ENCODE measurements at regions not wholly inside any gene's neighbourhood (a gene's known extent, or its start where the extent isn't known, plus 50 kb on each side); places are given as distances from the start of the nearest gene placed in this dataset.

- Histone ChIP-seq H3K4me1 (no peaks in the 10 kb centered on the region), H3K4me3 (no peak overlapping the region), H3K9me3 (no peaks in the 10 kb centered on the region), H3K36me3 (no peaks in the 10 kb centered on the region), H3K27ac (no peak overlapping the region), H3K27me3 (no peaks in the 10 kb centered on the region)
- no peak for TF ChIP-seq POLR2AphosphoS5 (IDR thresholded peaks at IDR 0.05)
- TF ChIP-seq, protein P1, sequence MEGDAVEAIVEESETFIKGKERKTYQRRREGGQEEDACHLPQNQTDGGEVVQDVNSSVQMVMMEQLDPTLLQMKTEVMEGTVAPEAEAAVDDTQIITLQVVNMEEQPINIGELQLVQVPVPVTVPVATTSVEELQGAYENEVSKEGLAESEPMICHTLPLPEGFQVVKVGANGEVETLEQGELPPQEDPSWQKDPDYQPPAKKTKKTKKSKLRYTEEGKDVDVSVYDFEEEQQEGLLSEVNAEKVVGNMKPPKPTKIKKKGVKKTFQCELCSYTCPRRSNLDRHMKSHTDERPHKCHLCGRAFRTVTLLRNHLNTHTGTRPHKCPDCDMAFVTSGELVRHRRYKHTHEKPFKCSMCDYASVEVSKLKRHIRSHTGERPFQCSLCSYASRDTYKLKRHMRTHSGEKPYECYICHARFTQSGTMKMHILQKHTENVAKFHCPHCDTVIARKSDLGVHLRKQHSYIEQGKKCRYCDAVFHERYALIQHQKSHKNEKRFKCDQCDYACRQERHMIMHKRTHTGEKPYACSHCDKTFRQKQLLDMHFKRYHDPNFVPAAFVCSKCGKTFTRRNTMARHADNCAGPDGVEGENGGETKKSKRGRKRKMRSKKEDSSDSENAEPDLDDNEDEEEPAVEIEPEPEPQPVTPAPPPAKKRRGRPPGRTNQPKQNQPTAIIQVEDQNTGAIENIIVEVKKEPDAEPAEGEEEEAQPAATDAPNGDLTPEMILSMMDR (IDR thresholded peaks at IDR 0.05): no peak
- no peak for TF ChIP-seq POLR2A (IDR thresholded peaks at IDR 0.05)
- peak in 1 of 2 donors; percentile 27 for DNase-seq (ENCODE audit: low spot score in 2 of 2)
- intact Hi-C loops (cut with DNase I; ENCODE audit: low total_unique reads): no loop called here
Measured at GRCh38 chr18:45335282-45336043, 279.8 kb upstream of the SLC14A2 start.

DNA sequence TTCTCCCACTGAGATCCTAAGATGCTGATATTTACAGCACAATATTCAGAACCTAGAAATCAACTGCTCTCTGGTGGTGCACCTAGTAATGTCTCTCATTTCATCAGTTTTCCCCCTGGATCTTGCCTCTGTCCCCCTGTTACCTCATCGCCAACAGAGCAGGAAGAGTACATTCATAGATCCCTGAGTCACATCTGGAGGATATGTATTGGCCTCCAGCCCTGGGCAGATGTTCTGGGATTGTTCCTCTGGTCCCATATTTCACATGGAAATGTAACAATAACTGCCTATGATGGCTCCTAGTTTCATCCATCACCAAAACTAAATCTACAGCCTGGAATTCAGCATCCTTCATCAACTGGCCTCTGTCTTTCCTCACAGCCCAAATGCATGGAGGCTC, 278.8 kb upstream of the SLC14A2 start:
- Histone ChIP-seq H3K27ac (no peak overlapping the region), H3K9me3 (no peaks in the 10 kb centered on the region), H3K4me3 (no peak overlapping the region), H3K36me3 (no peaks in the 10 kb centered on the region), H3K4me1 (no peaks in the 10 kb centered on the region), H3K27me3 (no peaks in the 10 kb centered on the region)
- no peak for DNase-seq (ENCODE audit: low spot score in 2 of 2)
- TF ChIP-seq POLR2A (IDR thresholded peaks at IDR 0.05) (no peak), POLR2AphosphoS5 (IDR thresholded peaks at IDR 0.05) (no peak)
- TF ChIP-seq, protein P1 (IDR thresholded peaks at IDR 0.05): no peak
- intact Hi-C loops (cut with DNase I; ENCODE audit: low total_unique reads): no loop called here

GRCh38 chr18:45337477-45337876, 277.8 kb upstream of the SLC14A2 start:
- DNase-seq (ENCODE audit: low spot score in 2 of 2): no peak
- no peaks in the 10 kb centered on the region for H3K4me1 ChIP-seq
- H3K27me3 ChIP-seq: no peaks in the 10 kb centered on the region
- no peak overlapping the region for H3K27ac ChIP-seq
- no peak for TF ChIP-seq POLR2AphosphoS5 (IDR thresholded peaks at IDR 0.05)
- TF ChIP-seq POLR2A (IDR thresholded peaks at IDR 0.05): no peak
- TF ChIP-seq, protein P1 (IDR thresholded peaks at IDR 0.05): no peak
- no peaks in the 10 kb centered on the region for H3K9me3 ChIP-seq
- H3K36me3 ChIP-seq: no peaks in the 10 kb centered on the region
- no peak overlapping the region for H3K4me3 ChIP-seq
- intact Hi-C loops (cut with DNase I; ENCODE audit: low total_unique reads): no loop called here

DNA sequence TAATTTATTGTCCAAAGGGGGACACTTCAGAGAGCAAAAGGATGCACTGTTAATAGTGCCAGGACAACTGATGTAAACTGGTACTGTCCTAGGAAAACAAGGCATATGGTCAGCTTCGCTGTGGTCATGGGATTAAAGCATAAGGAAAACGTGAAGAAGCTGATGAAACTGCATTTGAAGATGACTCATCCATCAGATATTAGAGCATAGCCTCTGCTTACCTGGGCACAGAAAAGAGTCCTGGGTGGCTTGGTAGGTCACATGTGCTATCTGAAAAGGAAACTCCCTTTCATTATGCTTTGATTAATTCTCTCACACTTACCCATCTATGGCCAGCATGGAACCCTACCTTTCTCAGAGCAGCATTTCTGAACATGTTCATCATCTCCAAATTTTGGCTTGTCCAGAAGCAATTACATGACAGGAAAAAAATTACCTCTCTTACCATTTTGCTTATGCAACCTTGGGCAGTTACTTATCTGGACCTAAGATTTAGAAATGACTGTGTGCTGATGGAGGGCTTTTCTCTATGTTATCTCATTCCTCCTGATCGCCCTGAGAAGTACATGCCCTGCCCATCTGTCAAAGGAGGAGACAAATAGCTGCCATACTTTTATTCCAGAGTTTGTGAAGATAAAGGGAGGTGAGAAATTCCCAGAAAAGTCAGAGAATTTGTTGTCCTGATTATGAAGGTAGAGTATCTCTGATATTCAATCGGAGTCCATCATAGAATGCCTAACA, 275.3 kb upstream of the SLC14A2 start:
- H3K4me3 ChIP-seq: no peak overlapping the region
- no peak overlapping the region for H3K27ac ChIP-seq
- H3K27me3 ChIP-seq: no peaks in the 10 kb centered on the region
- intact Hi-C loops (cut with DNase I; ENCODE audit: low total_unique reads): no loop called here
- TF ChIP-seq POLR2AphosphoS5 (IDR thresholded peaks at IDR 0.05): no peak
- no peak for TF ChIP-seq POLR2A (IDR thresholded peaks at IDR 0.05)
- TF ChIP-seq, protein P1 (IDR thresholded peaks at IDR 0.05): no peak
- no peaks in the 10 kb centered on the region for H3K36me3 ChIP-seq
- no peaks in the 10 kb centered on the region for H3K4me1 ChIP-seq
- no peaks in the 10 kb centered on the region for H3K9me3 ChIP-seq
- no peak for DNase-seq (ENCODE audit: low spot score in 2 of 2)

DNA sequence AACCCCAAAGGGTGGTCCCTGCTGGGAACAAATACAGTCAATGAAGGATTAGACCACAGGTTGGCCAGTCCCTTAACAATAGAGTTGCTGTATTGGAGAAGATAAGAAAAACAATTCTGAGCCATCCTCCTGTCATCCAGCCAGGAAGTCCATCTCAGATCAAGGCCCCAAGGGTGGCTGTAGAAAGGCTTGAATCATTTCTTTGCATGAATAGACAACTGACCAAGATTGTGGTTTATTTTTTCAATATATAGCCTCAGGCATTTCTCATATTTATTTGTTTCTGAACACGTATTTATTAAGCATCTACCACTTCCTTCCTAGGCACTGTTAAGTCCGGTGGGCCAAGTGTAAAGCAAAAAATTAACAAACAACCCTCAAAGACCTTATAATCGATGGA, 274.4 kb upstream of the SLC14A2 start:
- H3K27me3 ChIP-seq: no peaks in the 10 kb centered on the region
- intact Hi-C loops (cut with DNase I; ENCODE audit: low total_unique reads): no loop called here
- no peak overlapping the region for H3K27ac ChIP-seq
- no peak for DNase-seq (ENCODE audit: low spot score in 2 of 2)
- no peaks in the 10 kb centered on the region for H3K36me3 ChIP-seq
- H3K9me3 ChIP-seq: no peaks in the 10 kb centered on the region
- no peaks in the 10 kb centered on the region for H3K4me1 ChIP-seq
- TF ChIP-seq POLR2AphosphoS5 (IDR thresholded peaks at IDR 0.05) (no peak), POLR2A (IDR thresholded peaks at IDR 0.05) (no peak)
- TF ChIP-seq, protein P1 (IDR thresholded peaks at IDR 0.05): no peak
- H3K4me3 ChIP-seq: no peak overlapping the region

All from breast epithelium (tissue), 4 donors.